GM21825 (cell line): ENCODE measurements at regions not wholly inside any gene's neighbourhood (a gene's known extent, or its start where the extent isn't known, plus 50 kb on each side); places are given as distances from the start of the nearest gene placed in this dataset.

Experiments used
- ATAC-seq: cut with Tn5 transposase; IDR thresholded peaks from one replicate; pipeline ENCODE4 v1.9.1; 2021; ENCODE audit warnings: mild to moderate bottlenecking, moderate library complexity; ENCODE audit not compliant: unreplicated experiment

GRCh38 chr14:36035675-36036074 lies 140.8 kb downstream of the PTCSC3 start:
- no peak for ATAC-seq

- no peak for ATAC-seq
Observed at GRCh38 chr14:36028665-36029064, 147.9 kb downstream of the PTCSC3 start.

GRCh38 chr14:36028218-36028617 lies 148.3 kb downstream of the PTCSC3 start:
- ATAC-seq, result no peak

GRCh38 chr14:36027354-36027753 lies 149.2 kb downstream of the PTCSC3 start:
- no peak for ATAC-seq

GRCh38 chr14:36022765-36023410 lies 153.6 kb downstream of the PTCSC3 start:
- no peak for ATAC-seq

GRCh38 chr14:36021591-36022320 lies 154.8 kb downstream of the PTCSC3 start:
- peak; percentile 14 for ATAC-seq

GRCh38 chr14:36021030-36021422 lies 155.5 kb downstream of the PTCSC3 start:
- peak; percentile 53 for ATAC-seq

- ATAC-seq, result no peak
Observed at GRCh38 chr14:36020120-36021029, 156.1 kb downstream of the PTCSC3 start.

- ATAC-seq, result no peak
Observed at GRCh38 chr14:36019126-36019525, 157.4 kb downstream of the PTCSC3 start.

GRCh38 chr14:36014236-36014635 lies 162.3 kb downstream of the PTCSC3 start:
- ATAC-seq, result no peak

GRCh38 chr14:36013483-36013882 lies 163.0 kb downstream of the PTCSC3 start:
- ATAC-seq, result no peak

GRCh38 chr14:36012621-36013020 lies 163.9 kb downstream of the PTCSC3 start:
- ATAC-seq, result no peak

- ATAC-seq, result no peak
Observed at GRCh38 chr14:36009643-36010042, 166.9 kb downstream of the PTCSC3 start.

GRCh38 chr14:36006623-36007022 lies 169.9 kb downstream of the PTCSC3 start:
- ATAC-seq, result no peak

GRCh38 chr14:36005670-36006069 lies 170.9 kb downstream of the PTCSC3 start:
- ATAC-seq, result no peak

- no peak for ATAC-seq
Observed at GRCh38 chr14:36001936-36002335, 174.6 kb downstream of the PTCSC3 start.

- ATAC-seq, result no peak
Observed at GRCh38 chr14:35999294-35999693, 173.2 kb downstream of the BRMS1L start.

- no peak for ATAC-seq
Observed at GRCh38 chr14:35998303-35998702, 172.2 kb downstream of the BRMS1L start.

- ATAC-seq, result no peak
Observed at GRCh38 chr14:35993684-35993960, 167.5 kb downstream of the BRMS1L start.

- no peak for ATAC-seq
Observed at GRCh38 chr14:35992816-35993683, 166.9 kb downstream of the BRMS1L start.

GRCh38 chr14:35991356-35991755 lies 165.2 kb downstream of the BRMS1L start:
- no peak for ATAC-seq
